ENCODE measurements at regions not wholly inside any gene's neighbourhood (a gene's known extent, or its start where the extent isn't known, plus 50 kb on each side); places are given as distances from the start of the nearest gene placed in this dataset.

DNA sequence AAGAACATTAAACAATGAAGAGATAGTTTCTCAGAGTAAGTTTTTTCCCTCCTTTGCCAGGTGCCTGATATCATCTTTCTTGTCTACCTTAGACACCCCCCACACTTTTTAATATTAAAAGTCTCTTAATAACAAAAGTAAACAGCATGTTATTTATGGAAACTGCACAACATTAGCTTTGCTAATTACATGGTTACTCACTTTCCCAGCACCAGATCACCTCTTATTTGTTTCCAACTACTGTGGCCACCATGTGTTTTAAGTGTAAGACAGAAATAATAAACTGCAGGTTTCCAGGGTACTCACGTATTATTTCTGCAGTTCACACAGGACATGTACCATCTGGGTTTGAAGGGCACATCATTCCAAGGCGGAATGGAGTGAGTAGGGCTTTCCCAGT is 125.0 kb downstream of the TRMT11 start:
- H3K27ac ChIP-seq, result no peak overlapping the region
- H3K4me3 ChIP-seq, result no peak overlapping the region
- TF ChIP-seq POLR2AphosphoS5 (IDR thresholded peaks at IDR 0.05; ENCODE audit: borderline replicate concordance, low read depth, low read length) (no peak), FOXP2 (optimal IDR thresholded peaks at IDR 0.05; ENCODE audit: control extremely low read depth, extremely low read length, insufficient read depth) (no peak), EZH2 (IDR thresholded peaks at IDR 0.05) (no peak)
- no peak for DNase-seq (ENCODE audit: low read depth, low spot score)
- no peaks in the 10 kb centered on the region for H3K36me3 ChIP-seq (ENCODE audit: insufficient read depth, low read length)
- H3K9me3 ChIP-seq (ENCODE audit: low read depth, low read length), result no peaks in the 10 kb centered on the region
- H3K9ac ChIP-seq (ENCODE audit: insufficient read length), result no peak overlapping the region

DNA sequence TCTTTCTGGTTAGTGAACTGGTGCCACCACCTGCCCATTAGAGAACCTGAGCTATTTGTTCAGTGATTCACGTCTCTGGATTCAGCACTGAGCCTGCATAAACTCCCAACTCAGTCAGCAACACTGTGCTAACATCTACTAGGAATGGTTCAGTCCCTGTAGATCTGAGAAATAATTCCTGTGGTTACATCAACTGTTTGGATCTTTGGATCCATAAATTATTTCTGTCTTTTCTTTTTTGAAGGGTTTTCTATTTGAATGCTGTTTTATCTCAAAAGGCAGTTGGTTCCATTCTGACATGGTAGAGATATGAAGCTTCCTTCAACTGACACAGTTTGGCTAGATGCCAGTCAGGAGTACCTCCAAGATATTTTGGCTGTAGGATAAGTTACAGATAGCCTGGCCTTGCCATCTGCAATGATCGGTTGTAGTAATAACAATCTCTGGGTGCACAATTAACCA is 125.9 kb downstream of the TRMT11 start:
- Histone ChIP-seq H3K36me3 (ENCODE audit: insufficient read depth, low read length) (no peaks in the 10 kb centered on the region), H3K9ac (ENCODE audit: insufficient read length) (no peak overlapping the region), H3K4me3 (no peak overlapping the region), H3K9me3 (ENCODE audit: low read depth, low read length) (no peaks in the 10 kb centered on the region), H3K27ac (no peak overlapping the region)
- no peak for TF ChIP-seq EZH2 (IDR thresholded peaks at IDR 0.05)
- no peak for TF ChIP-seq FOXP2 (optimal IDR thresholded peaks at IDR 0.05; ENCODE audit: control extremely low read depth, extremely low read length, insufficient read depth)
- no peak for TF ChIP-seq POLR2AphosphoS5 (IDR thresholded peaks at IDR 0.05; ENCODE audit: borderline replicate concordance, low read depth, low read length)
- no peak for DNase-seq (ENCODE audit: low read depth, low spot score)

DNA sequence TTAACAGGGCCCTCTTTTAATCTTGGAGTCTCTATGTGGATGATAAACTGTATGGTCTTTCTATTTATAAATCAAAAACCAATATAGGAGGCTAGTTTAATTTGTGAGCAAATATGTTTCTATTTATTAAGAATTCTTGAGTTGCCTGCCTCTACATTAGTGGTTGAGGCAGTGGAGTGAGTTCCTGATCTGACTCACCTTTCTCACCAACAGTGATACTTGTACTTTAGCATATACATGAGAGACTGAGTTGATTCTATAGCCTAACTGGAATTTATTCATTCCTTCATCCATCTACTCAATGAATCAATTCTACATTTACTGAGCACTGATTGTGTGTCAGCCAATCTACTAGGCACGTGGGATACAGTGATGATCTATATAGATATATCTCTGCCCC is 126.9 kb downstream of the TRMT11 start:
- Histone ChIP-seq H3K4me3 (no peak overlapping the region), H3K36me3 (ENCODE audit: insufficient read depth, low read length) (no peaks in the 10 kb centered on the region), H3K9ac (ENCODE audit: insufficient read length) (no peak overlapping the region), H3K27ac (no peak overlapping the region), H3K9me3 (ENCODE audit: low read depth, low read length) (no peaks in the 10 kb centered on the region)
- TF ChIP-seq FOXP2 (optimal IDR thresholded peaks at IDR 0.05; ENCODE audit: control extremely low read depth, extremely low read length, insufficient read depth) (no peak), EZH2 (IDR thresholded peaks at IDR 0.05) (no peak), POLR2AphosphoS5 (IDR thresholded peaks at IDR 0.05; ENCODE audit: borderline replicate concordance, low read depth, low read length) (no peak)
- no peak for DNase-seq (ENCODE audit: low read depth, low spot score)

DNA sequence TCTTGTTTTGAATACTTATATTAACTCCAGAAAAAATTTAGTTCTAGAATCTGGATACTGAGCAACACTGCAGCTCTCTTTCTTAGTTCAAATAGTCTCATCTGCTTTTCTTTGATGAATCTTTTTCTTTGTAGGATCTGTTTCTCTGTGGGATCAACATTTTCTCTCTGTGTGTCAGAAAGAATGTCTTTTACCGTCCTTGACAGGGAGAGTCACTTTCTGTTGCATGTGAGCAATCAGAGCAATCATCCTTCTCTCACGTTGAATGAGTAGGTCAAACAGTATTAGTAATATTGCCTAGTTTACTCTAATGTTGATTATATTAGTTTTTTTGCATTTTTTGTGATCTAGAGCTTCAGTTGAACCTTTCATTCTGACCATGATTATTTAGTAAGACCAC is 130.9 kb downstream of the TRMT11 start:
- Histone ChIP-seq H3K4me3 (no peak overlapping the region), H3K9me3 (ENCODE audit: low read depth, low read length) (no peaks in the 10 kb centered on the region), H3K27ac (no peak overlapping the region), H3K36me3 (ENCODE audit: insufficient read depth, low read length) (no peaks in the 10 kb centered on the region), H3K9ac (ENCODE audit: insufficient read length) (no peak overlapping the region)
- no peak for DNase-seq (ENCODE audit: low read depth, low spot score)
- TF ChIP-seq POLR2AphosphoS5 (IDR thresholded peaks at IDR 0.05; ENCODE audit: borderline replicate concordance, low read depth, low read length) (no peak), EZH2 (IDR thresholded peaks at IDR 0.05) (no peak)

DNA sequence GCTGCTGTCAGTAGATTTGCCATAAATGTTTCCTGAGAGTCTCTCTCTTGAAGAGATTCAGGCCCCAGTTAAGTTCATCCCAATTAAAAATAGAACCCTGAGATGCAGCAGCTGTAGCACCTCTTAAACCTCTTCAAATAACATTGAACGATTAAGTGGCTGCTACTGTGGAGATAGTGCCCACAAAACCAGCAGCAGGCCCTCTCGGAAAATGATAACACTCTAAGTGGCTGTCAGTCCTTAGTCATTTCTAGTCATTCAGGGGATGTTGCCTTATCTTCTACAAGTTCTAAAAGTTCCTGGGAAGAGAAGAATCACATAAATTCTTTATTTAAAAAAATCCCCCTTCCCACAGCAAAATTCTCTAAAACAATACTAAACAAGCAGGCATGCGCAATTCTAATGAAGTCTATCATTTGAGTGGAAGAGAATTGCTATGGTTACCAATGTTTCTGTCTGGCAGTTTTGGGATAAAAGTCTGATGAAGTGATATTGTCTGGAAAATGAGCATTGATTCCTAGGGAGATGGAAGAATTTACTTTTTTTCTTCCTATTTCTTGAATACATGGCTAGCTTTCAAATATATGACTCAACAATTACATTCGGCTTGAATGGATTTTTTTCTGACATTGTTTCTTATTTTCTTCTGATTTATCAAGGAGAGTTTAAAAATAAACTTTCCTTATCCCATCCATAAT is 131.9 kb downstream of the TRMT11 start:
- TF ChIP-seq POLR2AphosphoS5 (IDR thresholded peaks at IDR 0.05; ENCODE audit: borderline replicate concordance, low read depth, low read length) (no peak), FOXP2 (optimal IDR thresholded peaks at IDR 0.05; ENCODE audit: control extremely low read depth, extremely low read length, insufficient read depth) (no peak), EZH2 (IDR thresholded peaks at IDR 0.05) (no peak)
- H3K36me3 ChIP-seq (ENCODE audit: insufficient read depth, low read length), result no peaks in the 10 kb centered on the region
- no peak overlapping the region for H3K9ac ChIP-seq (ENCODE audit: insufficient read length)
- no peak for DNase-seq (ENCODE audit: low read depth, low spot score)
- no peak overlapping the region for H3K4me3 ChIP-seq
- H3K27ac ChIP-seq, result no peak overlapping the region
- no peaks in the 10 kb centered on the region for H3K9me3 ChIP-seq (ENCODE audit: low read depth, low read length)

DNA sequence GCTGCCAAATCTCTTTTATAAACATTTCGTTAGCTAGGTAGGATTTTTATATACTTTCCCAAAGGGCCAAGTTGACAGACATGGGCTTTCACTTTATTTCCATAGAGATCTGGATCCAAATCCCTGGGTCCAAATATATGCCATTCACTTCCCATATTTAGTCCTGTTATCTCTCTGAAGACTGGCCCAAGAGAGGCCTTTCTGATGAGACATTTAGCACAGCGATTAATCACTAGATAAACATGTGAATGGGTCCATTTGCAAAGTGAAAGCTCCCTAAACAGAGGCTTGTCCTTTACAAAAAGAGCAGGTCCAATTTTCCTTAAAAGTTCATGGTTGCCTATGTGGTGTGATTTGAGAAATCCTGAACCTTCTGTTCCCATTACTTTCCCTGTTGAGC is 132.6 kb downstream of the TRMT11 start:
- Histone ChIP-seq H3K27ac (no peak overlapping the region), H3K9ac (ENCODE audit: insufficient read length) (no peak overlapping the region), H3K36me3 (ENCODE audit: insufficient read depth, low read length) (no peaks in the 10 kb centered on the region), H3K4me3 (no peak overlapping the region), H3K9me3 (ENCODE audit: low read depth, low read length) (no peaks in the 10 kb centered on the region)
- TF ChIP-seq POLR2AphosphoS5 (IDR thresholded peaks at IDR 0.05; ENCODE audit: borderline replicate concordance, low read depth, low read length) (no peak), EZH2 (IDR thresholded peaks at IDR 0.05) (no peak), FOXP2 (optimal IDR thresholded peaks at IDR 0.05; ENCODE audit: control extremely low read depth, extremely low read length, insufficient read depth) (no peak)
- DNase-seq (ENCODE audit: low read depth, low spot score), result no peak

DNA sequence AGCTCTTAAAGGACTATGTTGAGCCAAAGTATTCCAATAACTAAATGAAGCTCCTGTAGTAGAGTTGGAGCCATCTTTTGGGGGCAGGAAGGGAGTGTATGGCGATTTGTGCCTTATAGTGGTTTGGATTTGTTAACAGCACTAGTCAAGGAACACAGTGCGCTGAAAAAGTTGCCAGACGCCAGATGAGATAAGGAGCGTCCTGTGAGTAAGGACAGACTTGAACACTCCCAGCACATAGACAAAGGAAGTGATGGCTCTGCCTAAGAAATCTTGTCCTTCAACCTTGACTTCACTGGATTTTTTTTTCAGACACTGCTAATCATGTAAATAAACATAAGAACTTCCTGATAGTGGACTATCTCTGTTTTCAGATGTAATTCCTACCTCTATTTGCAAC is 136.9 kb downstream of the TRMT11 start:
- Histone ChIP-seq H3K27ac (no peak overlapping the region), H3K9me3 (ENCODE audit: low read depth, low read length) (no peaks in the 10 kb centered on the region), H3K4me3 (no peak overlapping the region), H3K36me3 (ENCODE audit: insufficient read depth, low read length) (no peaks in the 10 kb centered on the region), H3K9ac (ENCODE audit: insufficient read length) (no peak overlapping the region)
- DNase-seq (ENCODE audit: low read depth, low spot score), result no peak
- no peak for TF ChIP-seq EZH2 (IDR thresholded peaks at IDR 0.05)
- TF ChIP-seq FOXP2 (optimal IDR thresholded peaks at IDR 0.05; ENCODE audit: control extremely low read depth, extremely low read length, insufficient read depth), result no peak
- no peak for TF ChIP-seq POLR2AphosphoS5 (IDR thresholded peaks at IDR 0.05; ENCODE audit: borderline replicate concordance, low read depth, low read length)

DNA sequence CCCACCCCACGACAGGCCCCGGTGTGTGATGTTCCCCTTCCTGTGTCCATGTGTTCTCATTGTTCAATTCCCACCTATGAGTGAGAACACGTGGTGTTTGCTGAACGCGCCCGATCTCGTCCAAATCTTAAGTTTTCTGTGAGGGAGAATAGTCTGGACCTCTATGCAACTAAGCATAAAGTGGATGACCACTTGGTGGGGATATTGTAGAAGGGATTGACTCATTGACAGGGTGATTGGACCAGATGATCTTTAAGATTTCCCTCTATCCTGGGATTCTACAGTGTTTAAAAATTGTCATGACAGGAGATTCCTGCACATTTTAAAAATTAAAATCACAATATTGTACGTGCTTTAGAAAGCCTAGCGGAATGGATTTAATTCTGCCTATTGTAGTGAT is 141.3 kb downstream of the TRMT11 start:
- Histone ChIP-seq H3K27ac (no peak overlapping the region), H3K4me3 (no peak overlapping the region), H3K9ac (ENCODE audit: insufficient read length) (no peak overlapping the region), H3K9me3 (ENCODE audit: low read depth, low read length) (no peaks in the 10 kb centered on the region), H3K36me3 (ENCODE audit: insufficient read depth, low read length) (0 out of 2 replicates have a peak, but pooled peaks cover 7% of the 10 kb centered on the region)
- no peak for TF ChIP-seq FOXP2 (optimal IDR thresholded peaks at IDR 0.05; ENCODE audit: control extremely low read depth, extremely low read length, insufficient read depth)
- no peak for TF ChIP-seq POLR2AphosphoS5 (IDR thresholded peaks at IDR 0.05; ENCODE audit: borderline replicate concordance, low read depth, low read length)
- TF ChIP-seq EZH2 (IDR thresholded peaks at IDR 0.05), result no peak
- no peak for DNase-seq (ENCODE audit: low read depth, low spot score)

DNA sequence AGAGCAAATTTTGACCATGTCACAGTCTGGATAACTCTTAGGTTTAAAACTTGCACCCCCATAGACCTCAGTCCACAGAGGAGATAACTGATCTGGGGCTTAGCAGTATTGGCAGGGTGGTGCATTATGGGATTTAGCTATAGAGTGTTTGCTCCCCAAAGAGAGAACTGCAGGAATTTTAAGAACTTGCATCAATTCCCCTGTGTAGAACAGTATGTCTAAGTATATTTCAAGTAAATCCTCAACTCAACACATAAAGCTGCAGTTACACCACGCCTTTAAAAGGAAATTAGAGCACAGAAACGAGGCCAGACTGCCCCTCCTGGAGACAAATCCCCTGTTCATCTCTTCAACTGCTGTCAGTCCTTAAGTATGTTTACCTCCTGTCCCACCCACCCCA is 144.9 kb downstream of the TRMT11 start:
- TF ChIP-seq EZH2 (IDR thresholded peaks at IDR 0.05) (no peak), POLR2AphosphoS5 (IDR thresholded peaks at IDR 0.05; ENCODE audit: borderline replicate concordance, low read depth, low read length) (no peak), FOXP2 (optimal IDR thresholded peaks at IDR 0.05; ENCODE audit: control extremely low read depth, extremely low read length, insufficient read depth) (no peak)
- Histone ChIP-seq H3K9me3 (ENCODE audit: low read depth, low read length) (0 out of 2 replicates have a peak, but pooled peaks cover 3% of the 10 kb centered on the region), H3K27ac (no peak overlapping the region), H3K36me3 (ENCODE audit: insufficient read depth, low read length) (peaks cover 7% of the 10 kb centered on the region), H3K4me3 (no peak overlapping the region), H3K9ac (ENCODE audit: insufficient read length) (no peak overlapping the region)
- no peak for DNase-seq (ENCODE audit: low read depth, low spot score)
